ENCODE measurements at regions not wholly inside any gene's neighbourhood (a gene's known extent, or its start where the extent isn't known, plus 50 kb on each side); places are given as distances from the start of the nearest gene placed in this dataset.

DNA sequence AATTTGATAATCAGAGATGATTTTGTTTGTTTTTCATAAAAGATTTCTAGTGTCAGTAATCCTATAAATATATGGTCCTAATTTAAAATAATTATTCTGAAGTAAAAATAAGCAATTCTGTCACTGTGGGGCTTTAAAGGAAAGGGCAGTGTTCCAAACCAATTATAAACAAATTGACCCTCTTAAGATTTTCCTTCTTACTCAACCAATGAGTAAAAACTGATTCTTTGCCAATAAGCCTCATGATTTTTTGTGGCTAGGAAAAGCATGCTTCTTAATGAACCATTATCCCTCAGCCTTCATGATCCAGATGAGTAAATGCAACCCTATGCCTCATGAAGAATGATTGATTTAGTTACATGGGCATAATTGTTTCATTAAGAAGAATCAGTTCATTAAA lies 1010.4 kb downstream of the ADGRL3 start:
- Histone ChIP-seq H4K20me1 (ENCODE audit: insufficient read depth, low read length) (no peaks in the 10 kb centered on the region), H3F3A (ENCODE audit: insufficient read depth, low read length) (no peaks in the 10 kb centered on the region), H3K4me2 (ENCODE audit: low read depth, low read length) (no peak overlapping the region), H3K27ac (ENCODE audit: low read length) (no peak overlapping the region), H3K9me2 (replicated peaks; ENCODE audit: insufficient read depth, low read length) (no peaks in the 10 kb centered on the region), H3K4me1 (ENCODE audit: low read length) (no peaks in the 10 kb centered on the region), H3K27me3 (replicated peaks; ENCODE audit: insufficient read depth, low read length) (no peaks in the 10 kb centered on the region), H3K4me3 (ENCODE audit: low read length) (no peak overlapping the region), H3K36me3 (replicated peaks; ENCODE audit: insufficient read depth, low read length) (no peaks in the 10 kb centered on the region), H3K9ac (ENCODE audit: low read length) (no peak overlapping the region), H2AFZ (ENCODE audit: low read length) (no peak overlapping the region), H3K79me2 (ENCODE audit: low read length) (no peaks in the 10 kb centered on the region), H3K9me3 (replicated peaks; ENCODE audit: insufficient read depth, low read length) (no peaks in the 10 kb centered on the region)
- DNase-seq, result no peak
- no peak for TF ChIP-seq EZH2 (optimal IDR thresholded peaks at IDR 0.05; ENCODE audit: low read depth, low read length)
- TF ChIP-seq EZH2phosphoT487 (IDR thresholded peaks at IDR 0.05; ENCODE audit: low read length), result no peak
- TF ChIP-seq, protein P1, sequence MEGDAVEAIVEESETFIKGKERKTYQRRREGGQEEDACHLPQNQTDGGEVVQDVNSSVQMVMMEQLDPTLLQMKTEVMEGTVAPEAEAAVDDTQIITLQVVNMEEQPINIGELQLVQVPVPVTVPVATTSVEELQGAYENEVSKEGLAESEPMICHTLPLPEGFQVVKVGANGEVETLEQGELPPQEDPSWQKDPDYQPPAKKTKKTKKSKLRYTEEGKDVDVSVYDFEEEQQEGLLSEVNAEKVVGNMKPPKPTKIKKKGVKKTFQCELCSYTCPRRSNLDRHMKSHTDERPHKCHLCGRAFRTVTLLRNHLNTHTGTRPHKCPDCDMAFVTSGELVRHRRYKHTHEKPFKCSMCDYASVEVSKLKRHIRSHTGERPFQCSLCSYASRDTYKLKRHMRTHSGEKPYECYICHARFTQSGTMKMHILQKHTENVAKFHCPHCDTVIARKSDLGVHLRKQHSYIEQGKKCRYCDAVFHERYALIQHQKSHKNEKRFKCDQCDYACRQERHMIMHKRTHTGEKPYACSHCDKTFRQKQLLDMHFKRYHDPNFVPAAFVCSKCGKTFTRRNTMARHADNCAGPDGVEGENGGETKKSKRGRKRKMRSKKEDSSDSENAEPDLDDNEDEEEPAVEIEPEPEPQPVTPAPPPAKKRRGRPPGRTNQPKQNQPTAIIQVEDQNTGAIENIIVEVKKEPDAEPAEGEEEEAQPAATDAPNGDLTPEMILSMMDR (IDR thresholded peaks at IDR 0.05; ENCODE audit: low read length), result no peak

DNA sequence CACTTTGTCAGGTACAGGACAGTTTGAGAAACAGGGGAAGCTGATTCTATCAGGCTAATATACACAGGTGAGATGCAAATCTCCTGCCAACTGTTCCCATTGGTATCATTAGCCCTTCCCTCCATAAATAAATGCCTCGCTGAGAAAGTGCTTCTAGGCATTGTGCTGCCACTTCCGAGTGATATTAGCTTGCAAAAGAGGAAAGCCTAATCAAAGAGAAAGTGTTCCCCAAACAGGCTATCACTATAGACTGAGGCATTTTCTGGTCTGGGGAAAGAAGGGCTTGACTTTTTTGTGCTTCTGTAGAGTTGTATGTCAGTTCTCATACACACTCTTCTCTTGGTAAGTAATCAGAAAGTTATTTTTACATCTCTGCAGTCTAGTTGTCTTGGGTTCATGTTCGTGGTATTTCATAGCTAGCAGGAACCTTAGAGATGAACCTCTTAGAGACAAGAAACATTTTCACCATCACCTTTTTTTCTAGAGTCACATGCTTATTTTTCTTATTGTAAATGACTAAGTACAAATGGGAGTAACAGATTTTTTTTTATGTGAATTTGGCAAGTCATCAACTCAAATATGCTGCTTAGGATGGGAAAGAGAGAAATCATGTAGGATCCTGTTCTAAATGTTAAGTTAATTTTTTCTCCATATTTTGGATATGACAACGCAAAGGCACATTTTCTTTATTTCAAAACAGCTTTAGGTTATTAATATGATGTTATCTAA lies 1009.8 kb downstream of the ADGRL3 start:
- Histone ChIP-seq H3K79me2 (ENCODE audit: low read length) (no peaks in the 10 kb centered on the region), H3K4me3 (ENCODE audit: low read length) (no peak overlapping the region), H3K9me2 (replicated peaks; ENCODE audit: insufficient read depth, low read length) (no peaks in the 10 kb centered on the region), H3K27me3 (replicated peaks; ENCODE audit: insufficient read depth, low read length) (no peaks in the 10 kb centered on the region), H3K4me1 (ENCODE audit: low read length) (no peaks in the 10 kb centered on the region), H4K20me1 (ENCODE audit: insufficient read depth, low read length) (no peaks in the 10 kb centered on the region), H3K9ac (ENCODE audit: low read length) (no peak overlapping the region), H3K9me3 (replicated peaks; ENCODE audit: insufficient read depth, low read length) (no peaks in the 10 kb centered on the region), H3F3A (ENCODE audit: insufficient read depth, low read length) (no peaks in the 10 kb centered on the region), H3K4me2 (ENCODE audit: low read depth, low read length) (no peak overlapping the region), H3K36me3 (replicated peaks; ENCODE audit: insufficient read depth, low read length) (no peaks in the 10 kb centered on the region), H3K27ac (ENCODE audit: low read length) (no peak overlapping the region), H2AFZ (ENCODE audit: low read length) (no peak overlapping the region)
- TF ChIP-seq, protein P1 (IDR thresholded peaks at IDR 0.05; ENCODE audit: low read length), result no peak
- TF ChIP-seq EZH2phosphoT487 (IDR thresholded peaks at IDR 0.05; ENCODE audit: low read length) (no peak), EZH2 (optimal IDR thresholded peaks at IDR 0.05; ENCODE audit: low read depth, low read length) (no peak)
- no peak for DNase-seq

DNA sequence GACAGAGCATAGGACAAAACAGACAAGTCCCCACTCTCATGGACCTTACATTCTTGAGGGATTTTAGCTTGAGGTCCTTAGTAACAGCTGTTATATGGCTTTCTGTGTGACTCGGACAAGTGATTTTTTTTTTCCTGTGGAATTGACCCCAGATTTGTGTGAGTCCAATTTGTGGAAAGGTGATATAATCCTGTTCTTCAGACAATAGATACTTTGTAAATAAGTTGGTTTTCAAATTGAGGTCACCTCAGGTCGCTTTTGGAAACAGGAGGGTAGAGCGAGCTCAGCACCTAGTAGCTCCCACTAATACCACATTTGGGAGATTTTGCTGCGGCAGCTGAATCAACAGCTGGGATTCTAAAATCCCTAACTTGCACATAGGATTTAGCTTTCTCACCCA lies 1008.8 kb downstream of the ADGRL3 start:
- Histone ChIP-seq H3K9me2 (replicated peaks; ENCODE audit: insufficient read depth, low read length) (no peaks in the 10 kb centered on the region), H3K4me2 (ENCODE audit: low read depth, low read length) (no peak overlapping the region), H3K9me3 (replicated peaks; ENCODE audit: insufficient read depth, low read length) (no peaks in the 10 kb centered on the region), H3K27ac (ENCODE audit: low read length) (no peak overlapping the region), H4K20me1 (ENCODE audit: insufficient read depth, low read length) (no peaks in the 10 kb centered on the region), H3K27me3 (replicated peaks; ENCODE audit: insufficient read depth, low read length) (no peaks in the 10 kb centered on the region), H3K4me1 (ENCODE audit: low read length) (no peaks in the 10 kb centered on the region), H2AFZ (ENCODE audit: low read length) (no peak overlapping the region), H3K79me2 (ENCODE audit: low read length) (no peaks in the 10 kb centered on the region), H3K36me3 (replicated peaks; ENCODE audit: insufficient read depth, low read length) (no peaks in the 10 kb centered on the region), H3K9ac (ENCODE audit: low read length) (no peak overlapping the region), H3F3A (ENCODE audit: insufficient read depth, low read length) (no peaks in the 10 kb centered on the region), H3K4me3 (ENCODE audit: low read length) (no peak overlapping the region)
- no peak for DNase-seq
- TF ChIP-seq EZH2 (optimal IDR thresholded peaks at IDR 0.05; ENCODE audit: low read depth, low read length) (no peak), EZH2phosphoT487 (IDR thresholded peaks at IDR 0.05; ENCODE audit: low read length) (no peak)

GRCh38 chr4:62204136-62204535 lies 1004.0 kb downstream of the ADGRL3 start:
- Histone ChIP-seq H3K4me1 (ENCODE audit: low read length) (no peaks in the 10 kb centered on the region), H3K4me2 (ENCODE audit: low read depth, low read length) (no peak overlapping the region), H3K36me3 (replicated peaks; ENCODE audit: insufficient read depth, low read length) (no peaks in the 10 kb centered on the region), H3K4me3 (ENCODE audit: low read length) (no peak overlapping the region), H2AFZ (ENCODE audit: low read length) (no peak overlapping the region), H3K9ac (ENCODE audit: low read length) (no peak overlapping the region), H3K79me2 (ENCODE audit: low read length) (no peaks in the 10 kb centered on the region), H3F3A (ENCODE audit: insufficient read depth, low read length) (no peaks in the 10 kb centered on the region), H4K20me1 (ENCODE audit: insufficient read depth, low read length) (no peaks in the 10 kb centered on the region), H3K9me2 (replicated peaks; ENCODE audit: insufficient read depth, low read length) (no peaks in the 10 kb centered on the region), H3K27me3 (replicated peaks; ENCODE audit: insufficient read depth, low read length) (no peaks in the 10 kb centered on the region), H3K9me3 (replicated peaks; ENCODE audit: insufficient read depth, low read length) (no peaks in the 10 kb centered on the region), H3K27ac (ENCODE audit: low read length) (no peak overlapping the region)
- DNase-seq, result no peak
- TF ChIP-seq EZH2 (optimal IDR thresholded peaks at IDR 0.05; ENCODE audit: low read depth, low read length) (no peak), EZH2phosphoT487 (IDR thresholded peaks at IDR 0.05; ENCODE audit: low read length) (no peak)
- TF ChIP-seq, protein P1 (IDR thresholded peaks at IDR 0.05; ENCODE audit: low read length), result no peak
